Endothelial cell (in vitro differentiated cells): ENCODE measurements at regions not wholly inside any gene's neighbourhood (a gene's known extent, or its start where the extent isn't known, plus 50 kb on each side); places are given as distances from the start of the nearest gene placed in this dataset.

ENCODE experiments used
- DNase-seq: peaks from one replicate; pipeline ENCODE4 v3.0.0; 2021; ENCODE audit warnings: low spot score
- H3K27ac Mint-ChIP-seq: one replicate; pipeline ENCODE4 v1.8.0; 2021; ENCODE audit warnings: mixed read lengths, inconsistent platforms; ENCODE audit not compliant: unreplicated experiment
- H3K27me3 Mint-ChIP-seq: one replicate; pipeline ENCODE4 v1.8.0; 2021; ENCODE audit warnings: mild to moderate bottlenecking, moderate library complexity, mixed read lengths, inconsistent platforms; ENCODE audit not compliant: unreplicated experiment
- H3K36me3 Mint-ChIP-seq: one replicate; pipeline ENCODE4 v1.8.0; 2021; ENCODE audit warnings: mild to moderate bottlenecking, low read depth, mixed read lengths, inconsistent platforms; ENCODE audit not compliant: unreplicated experiment
- H3K4me1 Mint-ChIP-seq: one replicate; pipeline ENCODE4 v1.8.0; 2021; ENCODE audit warnings: mild to moderate bottlenecking, mixed read lengths, inconsistent platforms; ENCODE audit not compliant: unreplicated experiment
- H3K4me3 Mint-ChIP-seq: one replicate; pipeline ENCODE4 v1.8.0; 2021; ENCODE audit warnings: mild to moderate bottlenecking, mixed read lengths, inconsistent platforms; ENCODE audit not compliant: unreplicated experiment
- H3K9me3 Mint-ChIP-seq: one replicate; pipeline ENCODE4 v1.8.0; 2021; ENCODE audit warnings: mixed read lengths, inconsistent platforms; ENCODE audit not compliant: unreplicated experiment
- TF ChIP-seq, protein P1 (sequence below): fragments of 200-600 bp; sonication (generic); IDR thresholded peaks from one replicate; pipeline ENCODE4 v1.5.0; 2021; ENCODE audit warnings: antibody characterized with exemption; ENCODE audit not compliant: unreplicated experiment

DNA sequence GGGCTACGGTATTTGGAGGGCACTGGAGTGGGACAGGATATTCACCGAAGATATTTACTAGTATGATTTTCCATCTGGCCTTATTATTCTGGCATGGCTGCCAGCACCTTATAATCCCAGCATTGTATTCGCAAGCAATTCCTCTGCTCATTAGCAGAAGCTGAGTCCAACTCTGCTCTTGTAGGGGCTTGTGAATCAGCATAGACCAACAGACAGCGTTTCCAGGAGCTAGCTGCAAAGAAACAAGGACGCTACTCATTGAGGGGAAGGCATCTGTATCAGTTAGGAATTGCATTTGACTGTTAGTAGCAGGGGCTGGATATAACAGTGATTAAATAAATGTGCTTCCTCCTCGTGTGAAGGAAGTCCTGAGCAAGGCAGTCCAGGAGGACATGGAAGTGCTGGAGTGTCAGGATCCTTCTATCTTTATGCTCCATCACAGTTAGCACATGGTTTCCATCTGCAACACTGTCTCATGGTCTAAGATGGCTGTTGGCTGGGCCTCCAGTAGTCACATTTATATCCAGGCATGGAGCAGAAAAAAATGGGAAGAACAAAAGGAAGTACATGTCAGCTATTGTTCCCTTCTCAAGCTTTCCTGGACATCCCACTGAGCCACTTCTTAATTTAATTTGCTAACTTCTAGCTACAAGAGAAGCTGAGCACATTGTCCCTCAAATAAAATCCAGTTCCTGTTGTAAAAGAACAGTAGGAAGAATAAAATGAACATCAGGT is 214.1 kb downstream of the C1D start:
- Mint-ChIP-seq H3K9me3 (no peaks in the 10 kb centered on the region), H3K27ac (no peak overlapping the region), H3K4me1 (peaks cover 11% of the 10 kb centered on the region), H3K4me3 (no peak overlapping the region), H3K36me3 (no peaks in the 10 kb centered on the region), H3K27me3 (peaks cover 3% of the 10 kb centered on the region)
- DNase-seq, result no peak
- TF ChIP-seq, protein P1, sequence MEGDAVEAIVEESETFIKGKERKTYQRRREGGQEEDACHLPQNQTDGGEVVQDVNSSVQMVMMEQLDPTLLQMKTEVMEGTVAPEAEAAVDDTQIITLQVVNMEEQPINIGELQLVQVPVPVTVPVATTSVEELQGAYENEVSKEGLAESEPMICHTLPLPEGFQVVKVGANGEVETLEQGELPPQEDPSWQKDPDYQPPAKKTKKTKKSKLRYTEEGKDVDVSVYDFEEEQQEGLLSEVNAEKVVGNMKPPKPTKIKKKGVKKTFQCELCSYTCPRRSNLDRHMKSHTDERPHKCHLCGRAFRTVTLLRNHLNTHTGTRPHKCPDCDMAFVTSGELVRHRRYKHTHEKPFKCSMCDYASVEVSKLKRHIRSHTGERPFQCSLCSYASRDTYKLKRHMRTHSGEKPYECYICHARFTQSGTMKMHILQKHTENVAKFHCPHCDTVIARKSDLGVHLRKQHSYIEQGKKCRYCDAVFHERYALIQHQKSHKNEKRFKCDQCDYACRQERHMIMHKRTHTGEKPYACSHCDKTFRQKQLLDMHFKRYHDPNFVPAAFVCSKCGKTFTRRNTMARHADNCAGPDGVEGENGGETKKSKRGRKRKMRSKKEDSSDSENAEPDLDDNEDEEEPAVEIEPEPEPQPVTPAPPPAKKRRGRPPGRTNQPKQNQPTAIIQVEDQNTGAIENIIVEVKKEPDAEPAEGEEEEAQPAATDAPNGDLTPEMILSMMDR, result no peak

DNA sequence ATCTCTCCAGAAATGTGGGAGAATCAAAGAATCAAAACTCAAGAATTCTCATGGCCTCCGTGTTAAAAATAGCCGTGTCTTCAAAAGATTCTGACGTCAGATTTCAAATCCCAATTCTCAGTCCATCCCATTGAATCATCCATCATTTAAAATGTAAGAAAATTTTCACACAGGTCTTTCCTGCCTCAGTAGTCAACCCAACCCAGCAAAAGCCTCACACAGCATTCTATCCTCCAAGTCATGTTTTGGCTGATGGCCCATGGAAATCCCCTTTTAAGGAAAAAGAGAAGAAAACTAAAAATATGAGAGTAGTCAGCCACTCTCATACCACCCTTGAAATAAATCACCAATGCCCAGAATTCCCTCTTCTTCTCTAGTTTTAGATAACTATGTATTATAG is 211.8 kb downstream of the C1D start:
- no peak for DNase-seq
- Mint-ChIP-seq H3K27me3 (peaks cover 3% of the 10 kb centered on the region), H3K27ac (no peak overlapping the region), H3K4me1 (peaks cover 11% of the 10 kb centered on the region), H3K4me3 (no peak overlapping the region), H3K9me3 (no peaks in the 10 kb centered on the region), H3K36me3 (no peaks in the 10 kb centered on the region)
- TF ChIP-seq, protein P1, result no peak

DNA sequence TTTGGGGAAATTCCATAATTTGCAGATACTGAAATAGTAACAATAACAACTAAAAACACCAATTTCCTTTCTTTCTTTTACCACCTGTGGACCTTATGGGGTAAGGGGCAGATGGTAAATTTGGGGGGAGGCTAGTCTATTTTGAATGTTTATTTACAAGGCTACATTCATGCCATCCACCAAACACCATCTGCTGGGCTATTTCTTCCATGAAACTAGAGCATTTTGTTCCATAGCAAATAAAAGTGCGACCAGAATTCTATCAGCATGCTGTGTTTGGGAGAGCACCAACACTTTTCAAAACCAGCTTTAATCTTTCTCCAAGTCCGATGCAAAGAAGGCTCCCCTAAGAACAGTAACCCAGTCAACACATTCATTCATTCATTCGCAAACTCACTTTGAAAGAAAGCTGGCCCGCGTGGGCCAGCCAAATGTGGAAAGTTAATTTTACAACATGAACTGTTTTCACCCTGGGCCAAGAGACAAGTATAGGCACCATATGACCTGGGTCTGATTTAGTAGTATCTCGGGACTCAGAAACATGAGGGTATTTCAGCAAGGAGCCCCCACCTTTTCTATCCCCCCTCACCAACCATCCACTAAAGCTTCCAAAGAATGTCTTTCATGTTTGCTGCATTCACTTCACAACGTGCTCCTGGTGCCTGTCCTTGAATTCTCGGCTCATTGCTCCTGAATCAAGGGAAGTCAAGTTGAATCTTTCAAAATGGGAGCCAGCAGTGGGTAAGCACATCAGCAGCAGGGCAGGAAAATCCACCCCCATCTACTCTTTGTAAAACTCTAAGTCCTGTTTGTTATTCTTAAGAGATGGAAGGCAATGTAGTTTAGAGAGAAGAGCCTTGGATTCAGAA is 210.6 kb downstream of the C1D start:
- TF ChIP-seq, protein P1, result no peak
- H3K4me1 Mint-ChIP-seq, result peaks cover 11% of the 10 kb centered on the region
- H3K4me3 Mint-ChIP-seq, result no peak overlapping the region
- H3K27ac Mint-ChIP-seq, result no peak overlapping the region
- no peak for DNase-seq
- no peaks in the 10 kb centered on the region for H3K9me3 Mint-ChIP-seq
- H3K36me3 Mint-ChIP-seq, result no peaks in the 10 kb centered on the region
- H3K27me3 Mint-ChIP-seq, result peaks cover 3% of the 10 kb centered on the region

DNA sequence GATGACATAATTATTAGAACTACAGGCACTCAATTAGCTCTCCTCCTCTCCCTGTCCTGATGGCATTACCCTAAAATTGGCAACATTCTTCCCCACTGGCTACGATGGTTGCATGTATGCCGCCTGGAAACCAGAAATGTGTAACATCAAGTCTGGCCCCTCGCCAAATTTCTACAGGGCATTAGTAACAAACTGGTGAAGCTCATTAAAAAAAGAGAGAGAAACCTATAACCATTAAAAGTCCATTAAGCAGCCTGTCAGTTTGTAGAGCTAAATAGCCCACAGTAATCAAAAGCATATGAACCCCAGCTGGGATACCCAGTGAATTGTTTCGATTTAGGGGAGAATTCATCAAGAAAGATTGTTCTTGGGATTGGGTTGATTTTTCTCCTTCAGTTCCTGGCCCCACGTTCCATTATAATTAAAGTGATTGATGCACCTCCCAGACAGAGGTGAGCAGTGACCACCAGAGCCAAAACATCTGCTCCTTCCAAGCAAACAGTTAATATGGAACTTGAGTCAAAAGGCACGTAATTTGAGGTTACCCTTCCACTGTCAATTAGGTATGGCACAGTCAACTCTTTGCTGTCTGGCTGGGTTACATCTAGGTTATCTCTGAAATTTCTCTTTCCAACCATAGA is 208.6 kb downstream of the C1D start:
- no peaks in the 10 kb centered on the region for H3K36me3 Mint-ChIP-seq
- no peaks in the 10 kb centered on the region for H3K9me3 Mint-ChIP-seq
- H3K27ac Mint-ChIP-seq, result no peak overlapping the region
- TF ChIP-seq, protein P1, result no peak
- H3K4me3 Mint-ChIP-seq, result no peak overlapping the region
- no peak for DNase-seq
- H3K27me3 Mint-ChIP-seq, result peaks cover 3% of the 10 kb centered on the region
- no peaks in the 10 kb centered on the region for H3K4me1 Mint-ChIP-seq
